ENCODE measurements at regions not wholly inside any gene's neighbourhood (a gene's known extent, or its start where the extent isn't known, plus 50 kb on each side); places are given as distances from the start of the nearest gene placed in this dataset.
"Not testable (repeated sequence)": the region's sequence is repeated elsewhere in the genome, so short reads cannot be mapped to it uniquely, and the experiment has no call there.

DNA sequence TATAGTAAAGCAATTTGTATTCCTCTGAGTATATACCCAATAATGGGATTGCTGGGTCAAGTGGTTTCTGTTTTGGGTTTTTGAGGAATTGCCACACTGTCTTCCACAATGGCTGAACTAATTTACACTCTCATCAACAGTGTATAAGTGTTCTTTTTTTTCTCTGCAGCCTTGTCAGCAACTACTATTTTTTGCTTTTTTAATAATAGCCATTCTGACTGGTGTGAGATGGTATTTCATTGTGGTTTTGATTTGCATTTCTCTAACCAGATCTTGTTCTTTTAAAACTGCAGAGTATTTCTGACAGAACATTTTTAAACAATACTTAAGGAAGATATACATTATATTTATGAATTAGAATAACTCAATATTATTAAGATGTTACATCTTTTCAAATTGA lies 1140.5 kb upstream of the CNTN5 start:
- DNase-seq (ENCODE audit: insufficient read length, low spot score) (no peak), FAIRE-seq (no peak)
- TF ChIP-seq POLR2A (IDR thresholded peaks at IDR 0.05; ENCODE audit: low read depth, low read length) = no peak

DNA sequence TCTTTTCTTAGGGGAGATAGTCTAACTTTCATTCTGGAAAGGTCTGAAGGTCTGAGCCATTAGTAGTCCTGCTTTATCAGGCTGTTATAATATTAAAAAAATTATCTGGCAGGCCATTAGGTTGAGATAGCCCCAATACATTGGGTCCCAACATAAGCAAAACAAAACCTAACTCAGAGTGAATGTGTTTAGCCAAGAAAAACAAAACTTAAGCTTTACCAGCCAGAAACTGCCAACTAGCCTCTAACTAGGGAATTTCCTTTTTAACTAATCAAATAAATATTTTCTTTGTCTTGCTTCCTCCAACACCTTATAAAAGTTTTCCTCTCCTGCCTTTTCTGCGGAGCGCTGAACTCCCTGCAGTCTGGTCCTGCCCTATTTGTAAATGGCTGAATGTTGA lies 1137.7 kb upstream of the CNTN5 start:
- DNase-seq (ENCODE audit: insufficient read length, low spot score) = no peak
- no peak for FAIRE-seq
- no peak for TF ChIP-seq POLR2A (IDR thresholded peaks at IDR 0.05; ENCODE audit: low read depth, low read length)

DNA sequence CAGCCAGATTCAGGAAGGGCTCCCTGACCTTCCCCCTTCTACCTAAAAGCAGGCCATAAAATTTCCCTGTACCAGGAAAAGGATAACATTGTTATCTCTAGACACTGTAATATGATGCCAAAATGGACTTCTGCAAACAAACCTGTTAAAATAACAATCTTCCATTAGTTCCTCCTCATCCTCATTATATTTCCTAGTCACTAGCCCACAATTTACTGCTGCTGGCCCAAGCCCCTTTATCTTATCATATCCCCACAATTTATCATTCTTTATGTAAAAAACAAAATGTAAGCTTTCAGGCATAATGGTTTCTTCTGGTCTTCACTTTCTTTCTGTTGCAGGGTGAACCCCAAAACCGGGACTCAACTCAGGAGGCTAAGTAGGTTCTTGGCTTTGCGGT lies 1132.1 kb upstream of the CNTN5 start:
- FAIRE-seq (no peak), DNase-seq (ENCODE audit: insufficient read length, low spot score) (no peak)
- no peak for TF ChIP-seq POLR2A (IDR thresholded peaks at IDR 0.05; ENCODE audit: low read depth, low read length)

GRCh38 chr11:97890466-97890865 lies 1130.3 kb upstream of the CNTN5 start:
- FAIRE-seq (no peak), DNase-seq (ENCODE audit: insufficient read length, low spot score) (no peak)
- TF ChIP-seq POLR2A (IDR thresholded peaks at IDR 0.05; ENCODE audit: low read depth, low read length) = no peak

DNA sequence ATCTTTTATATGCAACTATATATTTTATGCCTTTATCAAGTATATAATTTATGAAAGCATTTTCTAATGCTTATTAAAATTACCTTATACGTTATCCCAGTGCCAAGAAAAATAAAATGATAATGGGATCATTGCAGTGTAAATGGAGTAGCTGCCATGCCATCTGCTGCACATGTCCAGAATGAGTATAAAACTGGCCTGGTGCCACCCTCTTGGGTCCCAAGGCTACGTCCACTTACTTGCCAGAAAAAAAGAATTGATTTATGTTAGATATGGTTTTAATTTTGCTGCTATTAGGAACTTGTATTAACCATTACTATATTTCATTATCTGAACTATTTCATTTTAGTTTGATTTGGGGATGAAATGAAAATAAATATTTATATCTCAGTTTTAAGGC lies 1127.1 kb upstream of the CNTN5 start:
- no peak for TF ChIP-seq POLR2A (IDR thresholded peaks at IDR 0.05; ENCODE audit: low read depth, low read length)
- FAIRE-seq = no peak
- DNase-seq (ENCODE audit: insufficient read length, low spot score) = no peak

DNA sequence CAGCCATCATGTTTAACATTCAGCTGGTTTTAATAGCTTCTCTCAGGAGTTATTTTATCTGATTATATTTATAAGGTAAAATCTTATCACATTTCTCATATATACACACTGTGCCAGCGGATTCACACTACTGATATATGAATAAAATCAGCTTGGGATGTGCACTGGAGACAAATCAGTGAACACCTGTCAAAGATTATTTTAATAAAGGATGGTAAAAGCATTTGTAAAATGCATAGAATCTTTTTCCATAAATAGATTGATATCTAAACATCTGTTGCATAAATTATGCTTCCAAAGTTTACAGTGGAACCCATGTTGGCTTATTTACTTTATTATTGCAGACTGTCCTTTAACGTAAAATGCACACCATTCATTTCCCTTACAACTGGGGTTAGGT lies 1125.8 kb upstream of the CNTN5 start:
- FAIRE-seq = no peak
- no peak for TF ChIP-seq POLR2A (IDR thresholded peaks at IDR 0.05; ENCODE audit: low read depth, low read length)

GRCh38 chr11:97895572-97895971 lies 1125.2 kb upstream of the CNTN5 start:
- TF ChIP-seq POLR2A (IDR thresholded peaks at IDR 0.05; ENCODE audit: low read depth, low read length) = no peak
- DNase-seq (ENCODE audit: insufficient read length, low spot score) (no peak), FAIRE-seq (no peak)

More for the DNA sequence above, 1125.8 kb upstream of the CNTN5 start:
- DNase-seq (ENCODE audit: insufficient read length, low spot score) = no peak

DNA sequence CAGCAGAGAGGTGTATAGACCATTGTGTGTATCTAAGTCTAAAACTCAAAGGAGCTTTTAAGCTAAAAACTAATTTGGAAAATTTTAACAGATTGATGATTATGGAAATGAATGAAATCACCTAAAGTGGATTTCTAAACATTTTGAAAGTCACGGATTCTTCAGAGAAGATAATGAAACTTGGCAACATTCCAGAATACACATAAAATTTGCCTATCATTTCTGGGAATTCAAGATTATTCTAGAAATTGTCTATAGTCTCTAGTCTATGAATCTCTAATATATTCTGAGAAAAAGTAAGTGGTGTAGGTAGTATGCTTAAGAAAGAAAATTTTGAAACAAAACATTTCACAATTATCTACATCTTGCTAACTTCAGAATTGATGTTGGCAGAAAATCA lies 1117.9 kb upstream of the CNTN5 start:
- no peak for TF ChIP-seq POLR2A (IDR thresholded peaks at IDR 0.05; ENCODE audit: low read depth, low read length)
- DNase-seq (ENCODE audit: insufficient read length, low spot score) (no peak), FAIRE-seq (no peak)

DNA sequence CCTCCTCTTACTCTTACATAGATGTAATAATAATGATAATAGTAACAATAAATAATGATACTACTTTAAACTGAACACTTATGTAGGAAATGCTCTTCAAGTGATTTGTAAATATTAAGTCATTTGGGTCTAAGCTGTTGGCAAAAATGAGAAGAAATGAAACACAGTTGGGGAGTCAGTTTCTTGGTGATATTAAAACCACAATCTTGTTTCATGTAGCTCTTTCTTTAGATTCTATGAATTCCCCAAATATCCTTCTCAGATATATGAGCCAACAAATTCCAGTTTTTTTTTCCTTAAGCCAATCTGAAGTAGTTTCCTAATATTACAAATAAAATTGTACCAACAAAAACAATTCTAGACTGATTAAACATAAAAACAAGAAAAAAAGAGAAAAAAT lies 1115.6 kb upstream of the CNTN5 start:
- DNase-seq (ENCODE audit: insufficient read length, low spot score) (no peak), FAIRE-seq (no peak)
- no peak for TF ChIP-seq POLR2A (IDR thresholded peaks at IDR 0.05; ENCODE audit: low read depth, low read length)

GRCh38 chr11:97905671-97906070 lies 1115.1 kb upstream of the CNTN5 start:
- no peak for DNase-seq (ENCODE audit: insufficient read length, low spot score)
- TF ChIP-seq POLR2A (IDR thresholded peaks at IDR 0.05; ENCODE audit: low read depth, low read length) = no peak
- FAIRE-seq = no peak

DNA sequence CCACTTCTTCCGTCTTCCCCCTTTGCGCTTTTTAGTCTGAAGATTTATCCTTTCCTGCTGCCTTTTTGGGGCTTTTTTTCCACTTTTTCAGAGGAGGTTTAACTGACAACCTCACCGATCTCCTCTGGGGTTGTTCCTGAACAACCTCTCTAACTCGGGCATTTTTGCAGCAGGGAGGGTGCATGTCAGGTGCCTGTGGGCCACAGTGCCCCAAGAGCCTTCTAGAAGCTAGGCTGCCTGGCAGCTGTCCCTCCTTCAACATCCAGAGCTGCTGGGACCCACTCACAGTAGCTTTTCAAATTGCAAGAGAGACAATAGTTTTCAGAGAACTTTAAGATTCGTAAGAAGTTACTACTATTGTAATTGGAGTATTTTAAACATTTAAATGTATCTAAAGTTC lies 1112.4 kb upstream of the CNTN5 start:
- FAIRE-seq (no peak), DNase-seq (ENCODE audit: insufficient read length, low spot score) (no peak)
- TF ChIP-seq POLR2A (IDR thresholded peaks at IDR 0.05; ENCODE audit: low read depth, low read length) = no peak

- no peak for DNase-seq (ENCODE audit: insufficient read length, low spot score)
- no peak for FAIRE-seq
- TF ChIP-seq POLR2A (IDR thresholded peaks at IDR 0.05; ENCODE audit: low read depth, low read length) = no peak
Observed at GRCh38 chr11:97909614-97910399, 1110.9 kb upstream of the CNTN5 start.

DNA sequence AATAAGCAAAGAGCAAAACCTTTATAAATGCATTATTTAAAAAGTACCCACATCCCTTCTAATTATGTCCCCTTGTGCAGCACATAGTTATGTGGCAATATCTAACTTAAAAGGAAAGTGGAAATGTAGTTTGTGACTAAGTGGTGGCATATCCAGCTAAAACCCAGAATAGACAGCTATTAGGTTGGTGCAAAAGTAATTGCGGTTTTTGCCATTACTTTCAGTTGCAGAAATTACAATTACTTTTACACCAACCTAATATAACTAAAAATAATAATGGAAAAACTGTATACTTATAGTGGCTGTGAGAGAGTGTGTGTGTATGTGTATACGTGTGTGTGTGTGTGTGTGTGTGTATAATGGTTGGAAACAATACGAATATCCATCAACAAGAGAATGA lies 1108.1 kb upstream of the CNTN5 start:
- no peak for DNase-seq (ENCODE audit: insufficient read length, low spot score)
- no peak for FAIRE-seq
- no peak for TF ChIP-seq POLR2A (IDR thresholded peaks at IDR 0.05; ENCODE audit: low read depth, low read length)

DNA sequence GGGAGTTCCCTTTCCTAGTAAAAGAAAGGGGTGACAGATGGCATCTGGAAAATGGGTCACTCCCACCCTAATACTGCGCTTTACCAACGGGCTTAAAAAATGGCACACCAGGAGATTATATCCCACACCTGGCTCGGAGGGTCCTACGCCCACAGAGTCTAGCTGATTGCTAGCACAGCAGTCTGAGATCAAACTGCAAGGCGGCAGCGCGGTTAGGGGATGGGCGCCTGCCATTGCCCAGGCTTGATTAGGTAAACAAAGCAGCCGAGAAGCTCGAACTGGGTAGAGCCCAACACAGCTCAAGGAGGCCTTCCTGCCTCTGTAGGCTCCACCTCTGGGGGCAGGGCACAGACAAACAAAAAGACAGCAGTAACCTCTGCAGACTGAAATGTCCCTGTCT lies 1097.8 kb upstream of the CNTN5 start:
- DNase-seq (ENCODE audit: insufficient read length, low spot score); FAIRE-seq: not testable (repeated sequence)

- TF ChIP-seq POLR2A (IDR thresholded peaks at IDR 0.05; ENCODE audit: low read depth, low read length) = no peak
- FAIRE-seq = no peak
- DNase-seq (ENCODE audit: insufficient read length, low spot score) = no peak
Observed at GRCh38 chr11:97934572-97935208, 1086.1 kb upstream of the CNTN5 start.
